ENCODE measurements at regions not wholly inside any gene's neighbourhood (a gene's known extent, or its start where the extent isn't known, plus 50 kb on each side); places are given as distances from the start of the nearest gene placed in this dataset.

GRCh38 chr4:42816880-42817400 is 75.6 kb upstream of the GRXCR1 start (continued):
- no peak for TF ChIP-seq ZBTB33 (IDR thresholded peaks at IDR 0.05; ENCODE audit: extremely low read depth, insufficient replicate concordance, low read length)
- no peak for TF ChIP-seq RAD21 (IDR thresholded peaks at IDR 0.05; ENCODE audit: low read depth)
- no peak for TF ChIP-seq ATF3 (IDR thresholded peaks at IDR 0.05)
- no peak for TF ChIP-seq CEBPB (IDR thresholded peaks at IDR 0.05; ENCODE audit: low read depth)
- no peak for TF ChIP-seq EZH2phosphoT487 (IDR thresholded peaks at IDR 0.05; ENCODE audit: borderline replicate concordance)
- TF ChIP-seq SP1 (IDR thresholded peaks at IDR 0.05; ENCODE audit: low read depth) = no peak
- TF ChIP-seq REST (IDR thresholded peaks at IDR 0.05; ENCODE audit: low read depth) = no peak

- Histone ChIP-seq H3K4me3 (replicated peaks in 1 of 2; ENCODE audit: low read depth in 1 of 2, low read length in 2 of 2) (no peak overlapping the region), H3K9ac (ENCODE audit: low read length) (no peak overlapping the region), H3K27me3 (ENCODE audit: insufficient read depth, low read length) (no peaks in the 10 kb centered on the region), H3K36me3 (ENCODE audit: control insufficient read depth in 1 of 2, insufficient read depth in 2 of 2, low read length in 2 of 2) (no peaks in the 10 kb centered on the region), H3K4me2 (ENCODE audit: low read length) (no peak overlapping the region), H3K9me3 (ENCODE audit: control insufficient read depth in 1 of 2, insufficient read depth in 1 of 2, low read depth in 1 of 2, low read length in 2 of 2) (no peaks in the 10 kb centered on the region), H3K79me2 (ENCODE audit: insufficient read depth, low read length) (no peaks in the 10 kb centered on the region), H3K4me1 (ENCODE audit: control insufficient read depth in 1 of 2, insufficient read depth in 2 of 2, low read length in 2 of 2) (no peaks in the 10 kb centered on the region), H2AFZ (ENCODE audit: low read depth, low read length, poor library complexity, severe bottlenecking) (no peak overlapping the region), H3K27ac (ENCODE audit: low read depth, low read length) (no peak overlapping the region), H4K20me1 (ENCODE audit: insufficient read depth) (no peaks in the 10 kb centered on the region), H3K9me2 (ENCODE audit: insufficient read depth) (no peaks in the 10 kb centered on the region)
- intact Hi-C loops (cut with micrococcal nuclease) = no loop called here
- RAD21 ChIA-PET (ENCODE audit: low non-redundant PET in 1 of 2, low total read pairs in 2 of 2, uncharacterized antibody in 2 of 2, unreplicated experiment in 2 of 2) = no interaction called here
- POLR2A ChIA-PET = no interaction called here
- ATAC-seq (no peak), DNase-seq (ENCODE audit: low read depth, low spot score) (no peak)
- BruUV-seq (replicated peaks) = no TSS peak
- CTCF ChIA-PET = no interaction called here
- TF ChIP-seq ZNF274 (IDR thresholded peaks at IDR 0.05; ENCODE audit: low read depth, low read length) (no peak), EZH2phosphoT487 (IDR thresholded peaks at IDR 0.05; ENCODE audit: borderline replicate concordance) (no peak), EGR1 (IDR thresholded peaks at IDR 0.05; ENCODE audit: low read depth) (no peak), MAX (IDR thresholded peaks at IDR 0.05) (no peak), CTCF (IDR thresholded peaks at IDR 0.05 in 2 of 3, conservative IDR thresholded peaks at IDR 0.05 in 1 of 3; ENCODE audit: borderline replicate concordance in 1 of 3, insufficient read depth in 1 of 3, low read depth in 2 of 3, low read length in 2 of 3) (no peak), ZFX (IDR thresholded peaks at IDR 0.05) (no peak), ELF1 (IDR thresholded peaks at IDR 0.05; ENCODE audit: borderline replicate concordance, low read depth) (no peak), JUND (IDR thresholded peaks at IDR 0.05) (no peak), SIN3A (IDR thresholded peaks at IDR 0.05; ENCODE audit: low read depth) (no peak)
Observed at GRCh38 chr4:42816189-42816879, 76.2 kb upstream of the GRXCR1 start.
